K562 (cell line): ENCODE measurements at regions not wholly inside any gene's neighbourhood (a gene's known extent, or its start where the extent isn't known, plus 50 kb on each side); places are given as distances from the start of the nearest gene placed in this dataset.

Experiments used
- ATAC-seq: fragments of 200-7000 bp; cut with Tn5 transposase; 3 replicates; pipeline ENCODE4 v1.9.1; 2020; ENCODE audit warnings: moderate library complexity
- BruUV-seq: library from RNA; stranded (reverse); fragments of 400-500 nt; replicated peaks from 2 replicates; lab custom pipeline; 2021; lab: Mats Ljungman, UMichigan
- CTCF ChIA-PET: fragments of 300-600 bp; formaldehyde crosslinking; extraction: SDS; loops from one replicate; lab custom pipeline; 2021; ENCODE audit warnings: low intra/inter-chr PET ratio; lab: Yijun Ruan, JAX
- POLR2A ChIA-PET: fragments of 300-600, 350-650 bp; sonication (Branson Sonifier 250); formaldehyde crosslinking; extraction: SDS; loops from one replicate; lab custom pipeline; 2021; ENCODE audit warnings: antibody characterized with exemption, inconsistent platforms; lab: Yijun Ruan, JAX
- DNase-seq, 4 experiments: peaks; one replicate each; pipeline versions ENCODE4 v3.0.0 to v3.0.0-alpha.2; 2011 to 2018; ENCODE audit warnings: low spot score in 3 of 4, mixed read lengths in 3 of 4; ENCODE audit errors: extremely low read depth in 1 of 4
- FAIRE-seq: peaks from 2 replicates; lab custom pipeline; 2011; peaks lifted over from hg19 to GRCh38; lab: Jason Lieb, UNC
- H2AFZ ChIP-seq: 2 replicates; pipeline ENCODE4 v1.6.0; 2011; ENCODE audit warnings: low read depth, low read length, control low read depth, inconsistent platforms
- H3K27ac ChIP-seq: fragments of 200-600 bp; 3 replicates; pipeline ENCODE4 v1.8.0; 2011; ENCODE audit warnings: low read depth, mild to moderate bottlenecking, control low read depth, inconsistent platforms, low read length, moderate library complexity, mixed read lengths; ENCODE audit errors: extremely low read depth
- H3K27me3 ChIP-seq, 2 experiments: fragments of 300-600 bp in 1 of 2; 2 replicates in 1 of 2; 3 replicates in 1 of 2; pipeline versions ENCODE4 v1.6.0 to v1.8.0; 2011; ENCODE audit warnings: inconsistent platforms in 2 of 2, low read length in 2 of 2, mild to moderate bottlenecking in 1 of 2, mixed read lengths in 1 of 2, moderate library complexity in 1 of 2; ENCODE audit not compliant: control insufficient read depth in 2 of 2, insufficient read depth in 2 of 2
- H3K36me3 ChIP-seq: fragments of 300-600 bp; 3 replicates; pipeline ENCODE4 v1.8.0; 2011; ENCODE audit warnings: mild to moderate bottlenecking, low read length, inconsistent platforms; ENCODE audit not compliant: control insufficient read depth, insufficient read depth
- H3K4me1 ChIP-seq, 2 experiments: fragments of 200-600 bp in 1 of 2; replicated peaks in 1 of 2; 2 replicates in 1 of 2; 3 replicates in 1 of 2; pipeline versions ENCODE4 v1.5.1 to v1.8.0; 2011; ENCODE audit warnings: inconsistent platforms in 2 of 2, low read length in 2 of 2, mild to moderate bottlenecking in 1 of 2, mixed read lengths in 1 of 2, moderate library complexity in 1 of 2; ENCODE audit not compliant: control insufficient read depth in 2 of 2, insufficient read depth in 2 of 2
- H3K4me2 ChIP-seq: 2 replicates; pipeline ENCODE4 v1.6.1; 2011; ENCODE audit warnings: low read length, control low read depth, inconsistent platforms, mixed read lengths; ENCODE audit not compliant: insufficient read depth
- H3K4me3 ChIP-seq: fragments of 200-600 bp; sonication (generic), shearing (Covaris generic); 2 replicates; pipeline ENCODE4 v1.5.1; 2016; ENCODE audit warnings: control low read depth, inconsistent platforms
- H3K79me2 ChIP-seq: fragments of 200-600 bp; 3 replicates; pipeline ENCODE4 v1.8.0; 2011; ENCODE audit warnings: low read length, inconsistent platforms; ENCODE audit not compliant: control insufficient read depth, insufficient read depth
- H3K9ac ChIP-seq, 2 experiments: 2 replicates each; pipeline versions ENCODE4 v1.6.0 to v1.6.1; 2011; ENCODE audit warnings: low read depth in 2 of 2, low read length in 2 of 2, control low read depth in 1 of 2, inconsistent platforms in 1 of 2, mild to moderate bottlenecking in 1 of 2, mixed read lengths in 1 of 2; ENCODE audit not compliant: insufficient read depth in 1 of 2
- H3K9me1 ChIP-seq: one replicate; pipeline ENCODE4 v1.6.0; 2011; ENCODE audit warnings: inconsistent platforms, mild to moderate bottlenecking, low read length, moderate library complexity; ENCODE audit not compliant: control insufficient read depth, insufficient read depth
- H3K9me3 ChIP-seq: replicated peaks from 2 replicates; pipeline ENCODE4 v1.5.1; 2011; ENCODE audit warnings: low read depth, low read length, inconsistent platforms; ENCODE audit not compliant: control insufficient read depth, insufficient read depth
- H4K20me1 ChIP-seq: replicated peaks from 2 replicates; pipeline ENCODE4 v1.6.1; 2011; ENCODE audit warnings: low read length, inconsistent platforms, mixed read lengths; ENCODE audit not compliant: control insufficient read depth, insufficient read depth
- ARHGAP35 ChIP-seq: fragments of 450-650 bp; IDR thresholded peaks from 2 replicates; pipeline ENCODE4 v1.6.1; 2018; ENCODE audit not compliant: partially characterized antibody
- BCL6 ChIP-seq: fragments of 250-450 bp; sonication (Bioruptor Pico); IDR thresholded peaks from 2 replicates; pipeline ENCODE4 v1.4.0; 2020
- E4F1 ChIP-seq: fragments of 250-450 bp; sonication (Bioruptor Pico); IDR thresholded peaks from 2 replicates; pipeline ENCODE4 v1.5.0; 2021; ENCODE audit warnings: mild to moderate bottlenecking, borderline replicate concordance
- HNRNPH1 ChIP-seq: fragments of 200-400 bp; formaldehyde crosslinking; optimal IDR thresholded peaks from 2 replicates; pipeline ENCODE3; 2017; ENCODE audit warnings: low read depth, mild to moderate bottlenecking, low read length, moderate library complexity
- MYBL2 ChIP-seq, 2 experiments: fragments of 450-650 bp in 1 of 2; sonication (generic) in 1 of 2; formaldehyde crosslinking in 1 of 2; IDR thresholded peaks; 2 replicates each; pipeline versions ENCODE4 v1.6.1 to v1.8.1; 2017 to 2022; ENCODE audit warnings: borderline replicate concordance in 1 of 2, inconsistent platforms in 1 of 2, low read depth in 1 of 2, mild to moderate bottlenecking in 1 of 2, missing genetic modification reagents in 1 of 2, moderate library complexity in 1 of 2
- SLC30A9 ChIP-seq: fragments of 250-450 bp; sonication (Bioruptor Pico); IDR thresholded peaks from 2 replicates; pipeline ENCODE4 v1.8.0; 2022; ENCODE audit warnings: mild to moderate bottlenecking, moderate library complexity
- SMARCA4 ChIP-seq: fragments of 450-650 bp; IDR thresholded peaks from 2 replicates; pipeline ENCODE4 v1.6.1; 2016
- SRF ChIP-seq, 2 experiments: fragments of 250-450, 450-650 bp in 1 of 2; sonication (Bioruptor Pico) in 1 of 2; sonication (generic) in 1 of 2; formaldehyde crosslinking; IDR thresholded peaks; 2 replicates each; pipeline versions ENCODE4 v1.5.0 to v1.5.1; 2020 to 2022; ENCODE audit warnings: mild to moderate bottlenecking in 1 of 2, missing genetic modification reagents in 1 of 2
- STAG1 ChIP-seq: sonication (generic); formaldehyde crosslinking; IDR thresholded peaks from 2 replicates; pipeline ENCODE4 v1.5.0; 2020; ENCODE audit warnings: missing genetic modification reagents, borderline replicate concordance
- ZNF592 ChIP-seq: fragments of 450-650 bp; IDR thresholded peaks from 2 replicates; pipeline ENCODE4 v1.6.1; 2017; ENCODE audit warnings: antibody characterized with exemption, mild to moderate bottlenecking
- WGBS: fragments of 100-300 bp; shearing (Covaris generic); methylation state at CpG from one replicate; pipeline ENCODE4 v1.1.6; 2016; ENCODE audit warnings: low coverage, mixed read lengths; ENCODE audit not compliant: insufficient coverage; ENCODE audit errors: missing lambda C conversion rate; 5-methylcytosine and 5-hydroxymethylcytosine counted together
- in situ Hi-C: fragments of 300-500 bp; cut with MboI; formaldehyde crosslinking; loops from 4 replicates; pipeline ENCODE4 v1.15.0; 2018; ENCODE audit warnings: inconsistent platforms, mixed read lengths
- intact Hi-C: fragments of 100-400 bp; cut with micrococcal nuclease; formaldehyde crosslinking; loops from 2 replicates; pipeline ENCODE4 v1.14.2; 2022

GRCh38 chr2:44079686-44080085 lies 83.9 kb upstream of the LRPPRC start:
- no peak for FAIRE-seq
- ChIA-PET POLR2A (no interaction called here), CTCF (interaction anchor here (0.7 kb wide), 1 partner anchor 206 kb away, joined by 3 read pairs; no protein-coding TSS in a partner anchor)
- in situ Hi-C loops (no loop called here), intact Hi-C loops (no loop called here)
- H3K4me2 ChIP-seq, result no peak overlapping the region
- DNase-seq, result no peak
- H2AFZ ChIP-seq, result peak overlapping the region; percentile 28; the same call in 1 of the 2 replicates
- H3K79me2 ChIP-seq, result no peaks in the 10 kb centered on the region
- no peak overlapping the region for H3K27ac ChIP-seq
- no peaks in the 10 kb centered on the region for H3K9me3 ChIP-seq
- 0% methylated on average over 3 of the region's 3 CpGs for WGBS
- H3K27me3 ChIP-seq, result peaks cover 7% of the 10 kb centered on the region in 2 experiments; a peak in 3 of 5 replicates
- BruUV-seq, result no TSS peak
- no peaks in the 10 kb centered on the region for H3K36me3 ChIP-seq
- no peaks in the 10 kb centered on the region for H3K9me1 ChIP-seq
- H3K4me1 ChIP-seq, result peaks cover 0 to 5% of the 10 kb centered on the region in 2 experiments; a peak in 1 of 5 replicates
- H3K4me3 ChIP-seq, result no peak overlapping the region
- H3K9ac ChIP-seq, result no peak overlapping the region
- H4K20me1 ChIP-seq, result no peaks in the 10 kb centered on the region
- ATAC-seq, result peak; percentile 27; the same call in 1 of the 3 replicates
- TF ChIP-seq ARHGAP35 (no peak), STAG1 (CRISPR knock-in tag) (no peak), ZNF592 (no peak), MYBL2 (IDR thresholded peaks at IDR 0.05; ENCODE audit: low read depth) (no peak), MYBL2 (CRISPR knock-in tag; IDR thresholded peaks at IDR 0.05; ENCODE audit: borderline replicate concordance) (no peak), HNRNPH1 (no peak), SMARCA4 (no peak), BCL6 (CRISPR knock-in tag) (no peak), SRF (CRISPR knock-in tag; IDR thresholded peaks at IDR 0.05) (no peak), E4F1 (CRISPR knock-in tag) (no peak), SLC30A9 (no peak)
